ENCODE measurements at regions not wholly inside any gene's neighbourhood (a gene's known extent, or its start where the extent isn't known, plus 50 kb on each side); places are given as distances from the start of the nearest gene placed in this dataset.

- Histone ChIP-seq H3K36me3 (no peaks in the 10 kb centered on the region), H3K27me3 (no peaks in the 10 kb centered on the region), H3K4me1 (no peaks in the 10 kb centered on the region), H3K9me3 (peaks cover 0 to 8% (median 2%) of the 10 kb centered on the region in 4 donors), H3K27ac (no peak overlapping the region), H3K4me3 (no peak overlapping the region)
- intact Hi-C loops (cut with DNase I) = no loop called here
- DNase-seq = no peak
- WGBS, 2 donors = 44 to 72% methylated on average over 1 of the region's 1 CpG
- no peak for TF ChIP-seq EP300 (IDR thresholded peaks at IDR 0.05)
- no peak for TF ChIP-seq POLR2A (IDR thresholded peaks at IDR 0.05)
- TF ChIP-seq POLR2AphosphoS5 (IDR thresholded peaks at IDR 0.05) = no peak
- no peak for TF ChIP-seq CTCF (IDR thresholded peaks at IDR 0.05)
Observed at GRCh38 chr1:73333847-73334503, 864.0 kb downstream of the LRRIQ3 start.

- Histone ChIP-seq H3K27ac (no peak overlapping the region), H3K4me3 (no peak overlapping the region), H3K4me1 (no peaks in the 10 kb centered on the region), H3K9me3 (peaks cover 0 to 8% (median 2%) of the 10 kb centered on the region in 4 donors), H3K27me3 (no peaks in the 10 kb centered on the region), H3K36me3 (no peaks in the 10 kb centered on the region)
- 87 to 92% methylated on average over 1 of the region's 1 CpG for WGBS, 2 donors
- no peak for DNase-seq
- intact Hi-C loops (cut with DNase I) = no loop called here
- TF ChIP-seq POLR2AphosphoS5 (IDR thresholded peaks at IDR 0.05) (no peak), EP300 (IDR thresholded peaks at IDR 0.05) (no peak), CTCF (IDR thresholded peaks at IDR 0.05) (no peak), POLR2A (IDR thresholded peaks at IDR 0.05) (no peak)
Observed at GRCh38 chr1:73331726-73332125, 866.2 kb downstream of the LRRIQ3 start.

- no peak overlapping the region for H3K4me3 ChIP-seq
- peaks cover 0 to 12% (median 3%) of the 10 kb centered on the region in 4 donors for H3K9me3 ChIP-seq
- 92 to 96% methylated on average over 3 of the region's 3 CpGs for WGBS, 2 donors
- no peaks in the 10 kb centered on the region for H3K27me3 ChIP-seq
- DNase-seq = no peak
- intact Hi-C loops (cut with DNase I) = no loop called here
- no peak overlapping the region for H3K27ac ChIP-seq
- H3K36me3 ChIP-seq = no peaks in the 10 kb centered on the region
- no peaks in the 10 kb centered on the region for H3K4me1 ChIP-seq
- TF ChIP-seq EP300 (IDR thresholded peaks at IDR 0.05) (no peak), CTCF (IDR thresholded peaks at IDR 0.05) (no peak), POLR2AphosphoS5 (IDR thresholded peaks at IDR 0.05) (no peak), POLR2A (IDR thresholded peaks at IDR 0.05) (no peak)
Observed at GRCh38 chr1:73327998-73328397, 870.0 kb downstream of the LRRIQ3 start.

- WGBS, 2 donors = 92 to 93% methylated on average over 3 of the region's 3 CpGs
- H3K27ac ChIP-seq = no peak overlapping the region
- intact Hi-C loops (cut with DNase I) = no loop called here
- H3K4me3 ChIP-seq = no peak overlapping the region
- H3K36me3 ChIP-seq = no peaks in the 10 kb centered on the region
- TF ChIP-seq POLR2A (IDR thresholded peaks at IDR 0.05) (no peak), CTCF (IDR thresholded peaks at IDR 0.05) (no peak), POLR2AphosphoS5 (IDR thresholded peaks at IDR 0.05) (no peak), EP300 (IDR thresholded peaks at IDR 0.05) (no peak)
- H3K9me3 ChIP-seq = peaks cover 0 to 12% (median 3%) of the 10 kb centered on the region in 4 donors
- H3K27me3 ChIP-seq = no peaks in the 10 kb centered on the region
- DNase-seq = no peak
- no peaks in the 10 kb centered on the region for H3K4me1 ChIP-seq
Observed at GRCh38 chr1:73327180-73327793, 870.7 kb downstream of the LRRIQ3 start.

All from sigmoid colon (tissue), 6 donors.